Activated naive CD4-positive, alpha-beta T cell treated with anti-CD3 and anti-CD28 coated beads, Interleukin-2, amount 50 U/mL, for 16 hours (primary cell): ENCODE measurements at regions not wholly inside any gene's neighbourhood (a gene's known extent, or its start where the extent isn't known, plus 50 kb on each side); places are given as distances from the start of the nearest gene placed in this dataset.

Source experiments
- DNase-seq: peaks from one replicate; pipeline ENCODE4 v3.0.0-alpha.2; 2020

DNA sequence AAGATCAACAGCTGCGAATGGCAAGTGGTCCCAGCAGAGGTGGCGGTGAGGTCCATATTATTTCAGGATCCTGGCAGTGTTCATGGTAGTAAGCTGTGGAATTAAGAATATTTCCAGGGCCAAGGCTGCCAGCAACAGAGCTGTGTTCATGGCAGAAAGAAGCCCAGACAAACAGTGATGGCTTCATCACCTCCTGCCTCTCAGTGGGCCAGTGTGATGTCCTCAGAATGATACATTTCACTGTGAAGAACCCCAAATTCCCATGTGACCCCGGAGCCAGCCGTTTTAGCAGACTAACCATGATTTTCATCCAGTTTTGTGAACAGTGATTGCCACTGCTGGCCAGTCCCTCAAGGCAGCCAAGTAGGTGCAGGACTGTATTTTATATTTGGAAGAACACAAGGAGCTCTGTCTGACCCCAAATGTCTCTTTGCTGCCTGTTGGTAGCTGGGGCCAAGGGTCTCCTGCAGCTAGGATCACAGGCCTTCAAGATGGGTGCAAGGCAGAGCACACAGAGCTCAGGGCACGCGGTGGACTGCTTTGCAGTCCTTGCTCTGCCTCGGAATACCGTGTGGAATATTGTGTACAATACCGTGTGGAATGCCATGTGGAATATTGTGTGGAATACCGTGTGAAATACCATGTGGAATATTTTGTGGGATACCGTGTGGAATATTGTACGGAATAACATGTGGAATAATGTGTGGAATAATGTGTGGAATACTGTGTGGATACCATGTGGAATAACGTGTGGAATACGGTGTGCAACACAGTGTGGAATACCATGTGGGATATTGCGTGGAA lies 132.3 kb upstream of the CHST15 start:
- no peak for DNase-seq

- DNase-seq: no peak
These were observed 131.7 kb upstream of the CHST15 start for GRCh38 chr10:124225029-124225466.

DNA sequence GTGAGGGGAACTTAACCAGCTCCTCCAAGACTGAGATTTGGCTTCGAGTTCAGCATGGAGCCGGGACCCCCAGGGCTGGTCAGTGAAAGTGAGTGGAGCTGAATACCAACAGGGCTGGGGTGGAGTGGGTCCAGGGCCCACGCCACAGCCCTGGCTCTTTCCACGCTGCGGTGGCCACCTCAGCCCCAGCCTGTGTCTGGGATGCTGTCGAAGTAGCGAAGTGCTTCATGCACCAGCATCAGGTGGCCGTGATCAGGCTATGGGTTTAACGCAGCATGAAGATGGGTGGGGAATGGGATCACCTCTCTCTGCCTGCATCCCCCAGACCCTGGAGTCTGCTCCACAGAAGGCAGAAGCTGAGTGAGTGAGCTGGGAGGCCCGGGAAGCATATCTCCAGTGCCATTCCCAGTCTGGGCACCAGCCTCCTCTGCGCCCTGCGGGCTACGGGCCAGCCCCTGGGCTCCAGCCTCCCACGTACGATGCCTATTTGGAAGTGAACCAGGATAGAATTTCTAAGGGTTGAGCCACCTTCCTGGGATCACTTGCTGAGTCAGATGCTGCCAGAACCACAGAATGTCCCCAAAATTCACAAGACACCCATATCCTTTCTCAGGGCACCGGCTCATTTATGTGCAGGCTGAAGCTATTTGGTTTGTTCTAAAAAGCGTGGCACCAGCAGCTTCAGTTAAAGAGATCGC lies 131.1 kb upstream of the CHST15 start:
- no peak for DNase-seq

DNA sequence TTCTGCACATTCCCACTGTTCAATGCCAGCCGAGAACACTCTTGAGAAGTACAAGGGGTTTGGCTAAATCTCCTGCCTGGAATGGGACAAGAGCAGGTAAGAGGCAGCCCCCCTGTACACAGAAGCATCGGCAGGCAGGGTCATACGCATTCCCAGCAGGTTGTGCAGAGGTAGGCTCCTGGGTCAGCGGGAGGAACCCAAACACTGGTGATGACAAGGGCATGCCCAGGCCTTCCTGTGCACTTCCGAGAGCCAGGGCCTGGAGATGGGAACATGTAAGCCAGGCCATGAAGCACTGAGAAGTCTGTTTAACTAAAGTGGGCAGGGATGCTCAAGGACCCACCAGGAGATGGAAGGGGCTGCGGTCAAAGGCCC lies 130.3 kb upstream of the CHST15 start:
- DNase-seq: no peak

GRCh38 chr10:124222988-124223710 lies 129.8 kb upstream of the CHST15 start:
- no peak for DNase-seq

- DNase-seq: no peak
These were observed 129.1 kb upstream of the CHST15 start for GRCh38 chr10:124222318-124222987.

DNA sequence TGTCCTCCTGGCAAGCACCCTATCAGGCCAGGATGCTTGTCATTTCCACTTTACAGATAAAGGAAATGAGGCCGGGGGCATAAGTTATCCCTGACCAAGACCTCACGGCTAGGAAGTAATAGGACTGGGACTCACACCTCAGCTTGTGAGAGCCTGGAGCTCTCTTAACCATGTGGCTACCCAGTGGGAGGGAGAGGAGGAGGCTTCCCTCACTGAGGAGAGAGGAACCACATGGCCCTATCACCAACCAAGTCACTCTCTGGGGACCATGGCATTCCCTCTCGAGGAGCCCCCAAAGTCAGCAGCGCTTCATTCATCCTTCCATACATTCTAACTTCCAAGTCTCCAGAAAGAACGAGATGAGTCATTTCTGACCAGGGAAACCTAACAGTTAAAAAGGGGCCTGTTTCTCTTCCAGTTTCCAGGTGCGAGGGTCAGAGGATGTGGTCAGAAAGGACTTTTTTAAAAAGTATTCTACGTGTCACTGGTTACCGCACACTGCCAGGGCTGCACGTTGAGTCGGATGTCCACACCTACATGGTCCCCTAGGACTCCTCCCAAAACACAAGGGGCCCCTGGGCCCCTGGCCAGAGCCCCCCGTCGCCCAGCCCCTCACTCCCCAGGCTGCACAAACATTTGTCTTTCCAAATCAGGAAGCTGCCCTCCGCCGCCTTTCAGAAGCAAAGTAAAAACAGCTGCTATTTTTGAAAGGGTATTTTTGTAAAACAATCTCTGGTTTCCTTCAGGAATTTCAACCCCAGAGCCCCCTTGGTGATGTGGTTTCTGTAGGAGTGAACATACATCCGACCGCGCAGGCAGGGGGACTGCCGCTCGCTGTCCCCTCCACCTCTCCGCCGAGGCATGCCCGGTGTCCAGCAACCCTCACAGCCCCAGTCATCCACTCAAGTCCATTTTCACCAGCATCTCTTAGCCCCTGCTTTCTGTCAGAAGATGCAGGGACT lies 128.2 kb upstream of the CHST15 start:
- no peak for DNase-seq

- DNase-seq: no peak
These were observed 127.6 kb upstream of the CHST15 start for GRCh38 chr10:124220971-124221355.

DNA sequence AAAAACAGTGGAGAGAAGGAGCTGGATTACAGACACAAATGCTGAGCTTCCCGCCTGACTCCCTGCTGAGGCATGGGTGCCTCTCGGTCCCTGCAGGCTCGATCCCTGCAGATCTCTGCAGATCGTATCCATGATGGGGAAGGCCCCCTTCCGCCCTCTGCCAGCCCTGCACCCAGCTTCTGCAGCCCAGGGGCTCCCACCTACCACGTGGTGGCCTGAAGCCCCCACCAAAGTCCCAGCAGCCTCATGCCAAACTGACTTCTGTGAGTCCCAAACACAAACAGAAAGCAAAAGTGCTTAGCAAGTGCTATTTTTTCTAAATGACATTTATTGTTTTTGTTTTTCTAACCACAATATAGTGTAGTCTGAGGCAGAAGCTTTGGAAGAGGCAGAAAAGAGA lies 127.1 kb upstream of the CHST15 start:
- DNase-seq: no peak

- no peak for DNase-seq
These were observed 126.3 kb upstream of the CHST15 start for GRCh38 chr10:124219655-124220054.

DNA sequence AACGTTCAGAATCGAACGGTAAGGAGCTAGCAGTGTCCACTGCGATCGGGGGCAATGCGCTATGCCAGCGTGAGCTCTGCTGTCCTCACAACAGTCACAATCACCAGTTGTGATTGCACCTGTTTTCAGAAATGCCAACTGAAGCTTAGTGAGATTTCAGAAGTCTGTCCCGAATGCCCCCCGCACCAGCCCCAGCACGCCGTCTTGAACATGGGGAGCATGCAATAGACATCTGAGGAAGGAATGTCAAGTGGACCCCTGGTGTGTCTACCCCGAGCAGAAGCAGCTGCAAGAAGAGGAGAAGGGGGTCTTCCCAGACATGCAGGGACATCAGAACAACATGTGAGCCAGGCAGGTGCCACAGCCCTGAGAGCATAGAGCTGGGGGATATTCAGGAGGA lies 125.7 kb upstream of the CHST15 start:
- no peak for DNase-seq

DNA sequence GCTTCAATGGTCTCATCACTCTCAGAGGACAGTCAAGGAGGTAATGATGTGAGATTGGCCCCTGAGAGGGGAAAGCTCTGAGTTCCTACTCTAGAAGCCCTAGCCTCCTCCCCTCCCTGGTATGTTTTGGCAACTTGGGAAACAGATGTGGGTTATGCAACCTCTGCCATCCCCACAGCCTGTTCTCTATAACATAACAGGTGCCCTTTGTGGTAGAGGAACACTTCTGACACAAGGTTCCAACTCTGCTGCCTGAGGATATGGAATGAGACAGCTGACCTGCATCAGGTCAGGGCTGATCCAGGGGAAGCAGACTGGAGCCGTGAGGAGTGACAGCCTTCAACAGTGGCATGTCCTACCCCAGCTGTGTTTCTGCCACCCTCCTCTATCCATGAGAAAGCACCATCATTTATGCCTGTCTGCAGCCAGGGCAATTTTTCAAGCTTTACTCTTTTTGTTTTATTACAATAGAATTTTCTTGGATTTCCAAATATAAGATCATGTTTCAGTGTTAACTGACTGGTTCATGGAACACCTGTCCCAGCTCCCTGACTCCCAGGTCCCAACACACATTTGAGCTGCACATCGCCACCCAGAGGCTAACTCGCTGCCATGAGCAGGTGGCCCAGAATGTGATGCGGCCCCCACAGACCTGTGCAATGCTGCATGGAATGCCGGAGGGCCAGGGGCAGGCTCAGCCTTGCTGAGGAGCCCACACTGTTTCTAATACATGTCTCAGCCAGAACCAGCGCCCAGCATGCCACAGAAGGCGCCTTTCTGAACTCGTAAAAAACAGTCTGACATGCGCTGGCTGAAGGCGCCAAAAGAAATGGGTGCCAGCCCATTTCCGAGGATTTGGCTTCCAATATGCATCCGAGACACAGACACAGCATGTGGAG lies 124.8 kb upstream of the CHST15 start:
- DNase-seq: no peak

- DNase-seq: no peak
These were observed 123.6 kb upstream of the CHST15 start for GRCh38 chr10:124217031-124217430.

- no peak for DNase-seq
These were observed 121.4 kb upstream of the CHST15 start for GRCh38 chr10:124214610-124215375.

- DNase-seq: no peak
These were observed 120.6 kb upstream of the CHST15 start for GRCh38 chr10:124213899-124214510.

DNA sequence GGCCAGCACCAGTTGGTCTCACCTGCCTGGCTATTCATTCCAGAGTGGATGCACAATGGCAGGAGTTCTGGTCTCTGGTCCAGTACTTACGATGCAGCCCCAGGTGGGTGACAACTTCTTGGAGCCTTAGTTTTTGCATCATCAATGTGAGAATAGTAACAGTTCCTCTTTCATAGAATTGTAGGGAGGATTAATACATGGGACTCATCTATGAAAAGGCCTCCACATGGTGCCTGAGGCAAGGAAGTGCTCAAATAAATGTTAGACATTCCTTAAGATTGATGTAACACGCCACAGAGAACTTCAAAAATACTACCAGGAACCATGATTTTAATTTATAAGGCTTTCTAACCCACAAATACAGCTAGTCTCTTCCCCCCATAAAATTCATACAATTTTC lies 120.1 kb upstream of the CHST15 start:
- no peak for DNase-seq

- DNase-seq: no peak
These were observed 119.3 kb upstream of the CHST15 start for GRCh38 chr10:124212702-124213101.

- DNase-seq: no peak
These were observed 118.5 kb upstream of the CHST15 start for GRCh38 chr10:124211921-124212320.

DNA sequence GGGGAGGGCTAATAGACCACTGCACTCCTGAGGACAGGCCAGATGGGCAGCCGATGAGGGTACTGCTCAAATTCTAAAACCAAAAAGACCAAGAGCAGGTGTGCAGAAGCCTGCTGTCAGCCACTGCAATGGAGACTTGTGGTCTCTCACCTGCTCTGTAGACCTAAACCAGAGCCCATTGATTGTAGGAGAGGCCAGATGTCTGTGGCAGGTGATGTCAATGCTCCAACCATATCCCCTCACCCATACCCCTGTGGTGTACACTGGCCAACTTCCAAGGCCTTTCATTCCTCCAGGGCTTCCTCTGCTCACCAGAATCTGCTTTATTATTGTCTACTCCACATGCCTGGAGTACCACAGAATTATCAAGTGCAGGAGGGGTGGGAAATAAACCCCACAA lies 116.9 kb upstream of the CHST15 start:
- DNase-seq: no peak

DNA sequence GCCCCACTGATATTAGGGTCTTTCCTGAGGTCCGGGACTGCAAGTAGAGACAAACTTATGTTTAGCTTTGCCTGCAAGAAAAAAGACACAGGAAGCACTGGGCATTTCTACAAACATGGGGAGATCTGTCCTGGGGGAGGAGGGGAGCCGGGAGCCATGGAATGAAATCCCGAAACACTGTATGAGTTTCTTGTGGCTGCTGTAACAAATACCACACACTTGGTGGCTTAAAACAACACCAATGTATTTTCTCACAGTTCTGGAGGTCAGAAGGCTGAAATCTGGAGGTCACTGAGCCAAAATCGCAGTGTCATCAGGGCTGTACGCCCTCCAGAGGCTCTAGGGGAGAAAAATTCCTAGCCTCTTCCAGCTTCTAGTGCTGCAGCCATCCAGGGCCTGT lies 114.0 kb upstream of the CHST15 start:
- no peak for DNase-seq
